GM19467 (cell line): ENCODE measurements at regions not wholly inside any gene's neighbourhood (a gene's known extent, or its start where the extent isn't known, plus 50 kb on each side); places are given as distances from the start of the nearest gene placed in this dataset.
"Not testable (repeated sequence)": the region's sequence is repeated elsewhere in the genome, so short reads cannot be mapped to it uniquely, and the experiment has no call there.

Source experiments
- ATAC-seq: cut with Tn5 transposase; IDR thresholded peaks from one replicate; pipeline ENCODE4 v1.9.1; 2021; ENCODE audit warnings: mild to moderate bottlenecking, moderate library complexity; ENCODE audit not compliant: unreplicated experiment

GRCh38 chr5:106094839-106095238, 1575.9 kb downstream of the EFNA5 start:
- ATAC-seq, result no peak

GRCh38 chr5:106094204-106094607, 1576.5 kb downstream of the EFNA5 start:
- ATAC-seq, result no peak

- ATAC-seq, result no peak
Observed at GRCh38 chr5:106093134-106093533, 1577.6 kb downstream of the EFNA5 start.

GRCh38 chr5:106092455-106092854, 1578.3 kb downstream of the EFNA5 start:
- ATAC-seq, result no peak

GRCh38 chr5:106089073-106089472, 1581.7 kb downstream of the EFNA5 start:
- no peak for ATAC-seq

- ATAC-seq, result no peak
Observed at GRCh38 chr5:106088462-106088861, 1582.3 kb downstream of the EFNA5 start.

GRCh38 chr5:106086352-106086751, 1584.4 kb downstream of the EFNA5 start:
- no peak for ATAC-seq

- ATAC-seq, result no peak
Observed at GRCh38 chr5:106085556-106085955, 1585.2 kb downstream of the EFNA5 start.

GRCh38 chr5:106085136-106085535, 1585.6 kb downstream of the EFNA5 start:
- ATAC-seq, result no peak

- no peak for ATAC-seq
Observed at GRCh38 chr5:106080535-106080934, 1590.2 kb downstream of the EFNA5 start.

- no peak for ATAC-seq
Observed at GRCh38 chr5:106076655-106077054, 1594.1 kb downstream of the EFNA5 start.

GRCh38 chr5:106072208-106072607, 1598.5 kb downstream of the EFNA5 start:
- ATAC-seq, result no peak

- no peak for ATAC-seq
Observed at GRCh38 chr5:106047341-106047740, 1623.4 kb downstream of the EFNA5 start.

GRCh38 chr5:106032069-106032468, 1638.7 kb downstream of the EFNA5 start:
- not testable (repeated sequence) for ATAC-seq

- no peak for ATAC-seq
Observed at GRCh38 chr5:106028314-106028713, 1642.4 kb downstream of the EFNA5 start.

GRCh38 chr5:106020894-106021293, 1649.8 kb downstream of the EFNA5 start:
- ATAC-seq, result no peak

GRCh38 chr5:106019261-106019660, 1651.5 kb downstream of the EFNA5 start:
- ATAC-seq, result no peak

- no peak for ATAC-seq
Observed at GRCh38 chr5:106017243-106017857, 1653.4 kb downstream of the EFNA5 start.

- ATAC-seq, result no peak
Observed at GRCh38 chr5:106014262-106014661, 1656.5 kb downstream of the EFNA5 start.

GRCh38 chr5:106006242-106006641, 1664.5 kb downstream of the EFNA5 start:
- ATAC-seq, result no peak

- ATAC-seq, result not testable (repeated sequence)
Observed at GRCh38 chr5:105998991-105999390, 1671.7 kb downstream of the EFNA5 start.

- ATAC-seq, result no peak
Observed at GRCh38 chr5:105993027-105993426, 1677.7 kb downstream of the EFNA5 start.

- ATAC-seq, result no peak
Observed at GRCh38 chr5:105982526-105982925, 1688.2 kb downstream of the EFNA5 start.
